ENCODE measurements at regions not wholly inside any gene's neighbourhood (a gene's known extent, or its start where the extent isn't known, plus 50 kb on each side); places are given as distances from the start of the nearest gene placed in this dataset.

GRCh38 chr14:34201909-34202637 lies 251.2 kb upstream of the EGLN3 start:
- WGBS (ENCODE audit: missing lambda C conversion rate): 47% methylated on average over 3 of the region's 3 CpGs
- no peak for DNase-seq (ENCODE audit: low read depth in 1 of 2, low spot score in 1 of 2)
- ChIA-PET POLR2A (no interaction called here), CTCF (interaction anchor here (0.7 to 1.2 kb wide), 2 partner anchors 10 to 104 kb away, joined by 3 read pairs; no protein-coding TSS in a partner anchor)
- Histone ChIP-seq H3K4me1 (peaks cover 7% of the 10 kb centered on the region; the same call in 2 of the 3 replicates), H3K9me3 (no peaks in the 10 kb centered on the region), H3K27ac (no peak overlapping the region), H3K4me3 (no peak overlapping the region), H3K4me2 (no peak overlapping the region)
- no peak for ATAC-seq
- TF ChIP-seq ELK1 (IDR thresholded peaks at IDR 0.05; ENCODE audit: low read depth, low read length): no peak
- TF ChIP-seq BCL3 (IDR thresholded peaks at IDR 0.05): no peak
- no peak for FAIRE-seq

GRCh38 chr14:34199585-34199984 lies 248.7 kb upstream of the EGLN3 start:
- 64% methylated on average over 4 of the region's 4 CpGs for WGBS (ENCODE audit: missing lambda C conversion rate)
- FAIRE-seq: no peak
- TF ChIP-seq NR3C1 (IDR thresholded peaks at IDR 0.05): no peak
- no peak for TF ChIP-seq RARB (CRISPR knock-in tag; IDR thresholded peaks at IDR 0.05)
- no peak for TF ChIP-seq RCOR1 (IDR thresholded peaks at IDR 0.05; ENCODE audit: low read depth, low read length)
- TF ChIP-seq HEYL (CRISPR knock-in tag; IDR thresholded peaks at IDR 0.05): no peak
- no peak for TF ChIP-seq CHD2 (IDR thresholded peaks at IDR 0.05; ENCODE audit: low read length, partially characterized antibody)
- no peak for TF ChIP-seq KDM1A (IDR thresholded peaks at IDR 0.05; ENCODE audit: low read depth)
- no peak for TF ChIP-seq POLR2AphosphoS2 (conservative IDR thresholded peaks at IDR 0.05; ENCODE audit: low read length)
- TF ChIP-seq MAZ (IDR thresholded peaks at IDR 0.05; ENCODE audit: borderline replicate concordance, low read depth, low read length): no peak
- TF ChIP-seq SREBF2 (IDR thresholded peaks at IDR 0.05): no peak
- no peak for TF ChIP-seq CHD4 (IDR thresholded peaks at IDR 0.05; ENCODE audit: borderline replicate concordance)
- TF ChIP-seq BCL3 (IDR thresholded peaks at IDR 0.05): no peak
- TF ChIP-seq EHF (CRISPR knock-in tag; IDR thresholded peaks at IDR 0.05): no peak
- TF ChIP-seq FOSL2 (IDR thresholded peaks at IDR 0.05): no peak
- no peak for TF ChIP-seq FOSL2 (CRISPR knock-in tag; IDR thresholded peaks at IDR 0.05)
- no peak overlapping the region for H3K4me3 ChIP-seq
- POLR2A ChIA-PET: interaction anchor here (0.7 kb wide), 1 partner anchor 27 kb away, joined by 3 read pairs; no protein-coding TSS in a partner anchor
- H3K9me3 ChIP-seq: no peaks in the 10 kb centered on the region
- no peak for ATAC-seq
- no peak for DNase-seq (ENCODE audit: low read depth in 1 of 2, low spot score in 1 of 2)
- peaks cover 7% of the 10 kb centered on the region; the same call in 2 of the 3 replicates for H3K4me1 ChIP-seq
- H3K4me2 ChIP-seq: no peak overlapping the region
- CTCF ChIA-PET: no interaction called here
- no peak overlapping the region for H3K27ac ChIP-seq

- POLR2A ChIA-PET: no interaction called here
- 62% methylated on average over 4 of the region's 4 CpGs for WGBS (ENCODE audit: missing lambda C conversion rate)
- Histone ChIP-seq H3K4me1 (peaks cover 3% of the 10 kb centered on the region; the same call in 1 of the 3 replicates), H3K4me2 (no peak overlapping the region), H3K9me3 (no peaks in the 10 kb centered on the region), H3K4me3 (no peak overlapping the region), H3K27ac (no peak overlapping the region)
- FAIRE-seq (no peak), ATAC-seq (no peak), DNase-seq (ENCODE audit: low read depth in 1 of 2, low spot score in 1 of 2) (no peak)
- CTCF ChIA-PET: interaction anchor here (0.6 to 1.1 kb wide), 2 partner anchors 8 to 97 kb away, joined by 3 read pairs; no protein-coding TSS in a partner anchor
- no peak for TF ChIP-seq RCOR1 (IDR thresholded peaks at IDR 0.05; ENCODE audit: low read depth, low read length)
- TF ChIP-seq RFX5 (IDR thresholded peaks at IDR 0.05): no peak
- TF ChIP-seq HES2 (IDR thresholded peaks at IDR 0.05): no peak
- no peak for TF ChIP-seq JUN (IDR thresholded peaks at IDR 0.05)
- TF ChIP-seq POLR2A (IDR thresholded peaks at IDR 0.05; ENCODE audit: low read length): no peak
- no peak for TF ChIP-seq EP300 (IDR thresholded peaks at IDR 0.05)
- TF ChIP-seq RARB (CRISPR knock-in tag; IDR thresholded peaks at IDR 0.05): no peak
- TF ChIP-seq HOXB13 (CRISPR knock-in tag; IDR thresholded peaks at IDR 0.05; ENCODE audit: low read depth): no peak
- TF ChIP-seq CEBPB (IDR thresholded peaks at IDR 0.05): no peak
- TF ChIP-seq CBX2 (IDR thresholded peaks at IDR 0.05; ENCODE audit: borderline replicate concordance, low read depth): no peak
- TF ChIP-seq HMGXB4 (CRISPR knock-in tag; IDR thresholded peaks at IDR 0.05; ENCODE audit: borderline replicate concordance): no peak
These were observed 247.2 kb upstream of the EGLN3 start for GRCh38 chr14:34198096-34198495.
